GM12864 (cell line): ENCODE measurements at regions not wholly inside any gene's neighbourhood (a gene's known extent, or its start where the extent isn't known, plus 50 kb on each side); places are given as distances from the start of the nearest gene placed in this dataset.

Experiments used
- DNase-seq: peaks from one replicate; pipeline ENCODE4 v3.0.0-alpha.2; 2011; ENCODE audit warnings: low read depth
- H3K4me3 ChIP-seq: 2 replicates; pipeline ENCODE4 v1.5.1; 2011; ENCODE audit warnings: mild to moderate bottlenecking, low read depth, low read length, control low read depth
- TF ChIP-seq, protein P1 (sequence below): IDR thresholded peaks from 2 replicates; pipeline ENCODE4 v1.5.1; 2011; ENCODE audit warnings: low read depth, mild to moderate bottlenecking, moderate library complexity, low read length, control low read depth, inconsistent platforms; ENCODE audit errors: missing control alignments

DNA sequence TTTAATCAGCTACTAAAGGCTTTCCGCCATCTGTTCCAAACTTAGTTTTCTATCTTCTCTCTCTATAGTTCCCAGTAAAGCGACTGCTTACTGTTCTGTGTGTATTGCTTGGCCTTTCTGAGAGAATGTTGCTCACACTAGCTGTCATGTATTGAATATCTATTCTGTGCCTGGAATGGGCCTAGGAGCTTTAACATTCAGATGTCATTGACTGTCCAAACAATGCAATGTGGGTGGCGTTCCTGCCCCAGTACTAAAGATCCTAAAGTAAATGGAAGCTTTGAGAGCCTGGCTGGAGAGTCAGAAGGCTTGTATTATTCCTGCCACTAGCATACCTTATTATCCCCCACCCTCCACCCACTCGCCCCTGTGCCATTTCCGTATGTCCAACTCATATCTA is 163.5 kb downstream of the SDHAF3 start:
- H3K4me3 ChIP-seq, result no peak overlapping the region
- TF ChIP-seq, protein P1, sequence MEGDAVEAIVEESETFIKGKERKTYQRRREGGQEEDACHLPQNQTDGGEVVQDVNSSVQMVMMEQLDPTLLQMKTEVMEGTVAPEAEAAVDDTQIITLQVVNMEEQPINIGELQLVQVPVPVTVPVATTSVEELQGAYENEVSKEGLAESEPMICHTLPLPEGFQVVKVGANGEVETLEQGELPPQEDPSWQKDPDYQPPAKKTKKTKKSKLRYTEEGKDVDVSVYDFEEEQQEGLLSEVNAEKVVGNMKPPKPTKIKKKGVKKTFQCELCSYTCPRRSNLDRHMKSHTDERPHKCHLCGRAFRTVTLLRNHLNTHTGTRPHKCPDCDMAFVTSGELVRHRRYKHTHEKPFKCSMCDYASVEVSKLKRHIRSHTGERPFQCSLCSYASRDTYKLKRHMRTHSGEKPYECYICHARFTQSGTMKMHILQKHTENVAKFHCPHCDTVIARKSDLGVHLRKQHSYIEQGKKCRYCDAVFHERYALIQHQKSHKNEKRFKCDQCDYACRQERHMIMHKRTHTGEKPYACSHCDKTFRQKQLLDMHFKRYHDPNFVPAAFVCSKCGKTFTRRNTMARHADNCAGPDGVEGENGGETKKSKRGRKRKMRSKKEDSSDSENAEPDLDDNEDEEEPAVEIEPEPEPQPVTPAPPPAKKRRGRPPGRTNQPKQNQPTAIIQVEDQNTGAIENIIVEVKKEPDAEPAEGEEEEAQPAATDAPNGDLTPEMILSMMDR, result no peak
- no peak for DNase-seq

DNA sequence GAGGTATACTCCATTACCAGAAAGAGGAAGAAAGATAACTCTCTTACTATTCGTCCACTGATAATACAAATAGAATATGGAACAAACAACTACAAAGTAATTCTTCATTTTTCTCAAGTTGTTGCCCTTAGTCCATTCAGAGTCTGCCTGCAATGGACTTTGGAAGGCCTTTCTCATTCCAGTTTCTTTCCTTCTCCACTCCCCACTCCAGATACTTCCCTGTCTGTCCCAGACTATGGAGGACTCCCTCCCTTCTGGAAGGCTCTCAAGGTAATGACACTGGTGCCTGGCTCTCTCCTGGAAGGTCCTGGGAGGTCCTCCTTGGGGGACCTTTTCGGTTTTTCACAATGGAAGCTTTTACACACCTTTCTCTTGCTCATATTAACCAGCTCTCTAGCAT is 167.8 kb downstream of the SDHAF3 start:
- TF ChIP-seq, protein P1, result no peak
- no peak overlapping the region for H3K4me3 ChIP-seq
- no peak for DNase-seq

DNA sequence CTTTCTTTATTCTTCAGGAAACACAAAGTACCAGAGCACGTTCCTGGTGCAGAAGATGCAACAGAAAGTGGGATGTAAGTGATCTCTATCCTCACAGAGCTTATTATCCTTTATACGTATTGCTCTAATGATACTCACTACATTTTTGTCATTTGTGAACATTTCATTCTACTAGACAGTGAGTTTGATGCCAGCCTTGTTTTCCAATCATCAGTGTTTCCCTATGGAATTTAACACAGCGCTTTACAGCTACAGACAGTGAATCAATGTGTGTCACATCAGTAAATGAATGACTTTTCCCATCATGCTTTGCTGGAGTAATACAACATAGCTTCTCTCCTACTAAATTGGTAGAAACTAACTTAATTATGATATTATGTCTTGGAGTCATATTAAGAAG is 175.5 kb downstream of the SDHAF3 start:
- no peak overlapping the region for H3K4me3 ChIP-seq
- TF ChIP-seq, protein P1, result no peak
- no peak for DNase-seq

DNA sequence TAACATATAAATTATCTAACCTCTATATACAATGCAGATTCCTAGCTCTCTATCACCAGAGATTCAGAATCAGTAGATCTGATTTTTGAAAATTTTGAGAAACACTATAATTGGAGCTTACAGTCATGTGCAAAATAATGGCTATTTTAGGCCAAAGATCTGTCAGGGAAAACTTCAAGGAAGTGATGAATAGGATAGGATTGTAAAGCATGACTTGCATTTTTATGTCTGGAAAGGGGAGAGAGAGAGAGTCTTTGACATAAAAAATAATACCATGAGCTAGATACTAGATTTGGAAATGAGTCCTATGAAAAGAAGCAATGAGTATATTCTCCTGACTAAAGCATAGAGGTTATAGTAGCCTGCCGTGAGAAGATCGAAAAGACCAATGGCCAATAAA is 181.1 kb downstream of the SDHAF3 start:
- no peak overlapping the region for H3K4me3 ChIP-seq
- DNase-seq, result no peak
- TF ChIP-seq, protein P1, result no peak

DNA sequence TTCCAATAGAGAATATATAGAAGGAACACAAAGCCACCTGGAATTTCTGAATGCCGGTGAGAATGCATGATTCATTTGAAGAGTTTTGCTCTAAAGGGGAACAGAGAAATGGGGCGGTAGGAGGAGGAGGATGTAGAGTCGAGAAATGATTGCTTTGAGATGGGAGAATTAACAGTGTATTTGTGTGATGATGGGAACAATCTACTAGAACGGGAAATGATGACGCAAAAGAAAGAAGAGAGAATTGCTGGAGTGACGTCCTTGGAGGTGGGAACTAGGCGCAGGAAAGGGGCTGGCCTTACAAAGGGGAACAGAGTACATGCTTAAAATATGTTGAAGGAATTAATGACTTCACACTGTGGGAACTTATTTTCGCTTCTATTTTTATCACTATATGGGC is 188.1 kb downstream of the SDHAF3 start:
- no peak overlapping the region for H3K4me3 ChIP-seq
- TF ChIP-seq, protein P1, result no peak
- DNase-seq, result no peak

DNA sequence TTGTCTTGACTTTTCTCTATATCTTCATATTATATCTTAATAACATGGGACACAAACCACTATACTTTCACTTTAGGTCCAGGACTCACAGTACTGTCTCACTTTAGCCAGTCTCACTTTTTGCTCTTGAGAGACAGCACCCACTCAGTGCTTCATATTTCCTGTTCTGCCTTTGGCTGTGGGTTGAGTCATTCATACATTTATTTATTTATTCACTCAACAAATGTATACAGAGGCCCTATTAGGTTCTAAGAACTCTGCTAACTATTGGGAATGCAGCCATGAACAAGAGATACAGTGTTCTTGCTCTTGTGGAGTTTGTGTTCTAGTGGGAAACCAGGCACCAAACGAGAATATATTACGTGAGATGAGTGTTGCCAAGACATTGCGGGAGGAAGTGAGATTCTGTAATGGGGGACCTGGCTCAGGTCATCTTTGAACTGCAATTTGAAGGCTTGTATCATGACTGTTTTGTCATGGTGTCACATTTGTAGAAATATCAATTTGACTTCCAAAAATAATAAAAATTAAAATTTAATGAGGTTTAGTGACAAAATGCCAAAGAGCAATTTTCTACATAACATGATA is 190.1 kb downstream of the SDHAF3 start:
- no peak overlapping the region for H3K4me3 ChIP-seq
- TF ChIP-seq, protein P1, result no peak
- no peak for DNase-seq

DNA sequence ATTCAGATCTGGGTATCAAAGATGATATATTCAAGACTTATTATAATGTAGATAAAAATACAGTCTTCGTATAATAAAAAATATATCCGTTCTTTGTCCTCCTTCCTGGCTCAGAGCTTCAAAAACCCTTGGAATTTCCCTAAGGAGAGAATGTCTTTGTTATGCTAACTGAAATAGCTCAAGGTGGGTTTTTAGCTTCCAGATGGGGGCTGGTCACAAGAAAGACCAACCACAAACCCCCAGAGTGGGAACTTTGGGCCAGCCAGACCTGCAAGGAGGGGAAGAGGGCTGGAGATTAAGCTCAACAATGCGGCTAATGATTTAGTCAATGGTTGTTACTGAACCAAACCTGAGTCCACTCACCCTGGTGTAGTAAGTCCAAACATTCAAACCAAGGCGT is 196.4 kb downstream of the SDHAF3 start:
- H3K4me3 ChIP-seq, result no peak overlapping the region
- TF ChIP-seq, protein P1, result no peak
- DNase-seq, result no peak
